OCI-LY1 (cell line): ENCODE measurements at regions not wholly inside any gene's neighbourhood (a gene's known extent, or its start where the extent isn't known, plus 50 kb on each side); places are given as distances from the start of the nearest gene placed in this dataset.

ENCODE experiments used
- H2AFZ ChIP-seq: fragments of 200-600 bp; sonication (generic), shearing (Covaris generic); 2 replicates; pipeline ENCODE4 v1.6.0; 2014; ENCODE audit warnings: antibody characterized with exemption, mild to moderate bottlenecking, low read length
- H3F3A ChIP-seq: fragments of 200-600 bp; sonication (generic), shearing (Covaris generic); 2 replicates; pipeline ENCODE4 v1.6.0; 2014; ENCODE audit warnings: mild to moderate bottlenecking, antibody characterized with exemption, low read length, moderate library complexity; ENCODE audit not compliant: insufficient read depth
- H3K27ac ChIP-seq: fragments of 200-600 bp; sonication (generic); 2 replicates; pipeline ENCODE4 v1.5.1; 2014; ENCODE audit warnings: low read length, mixed run types, mild to moderate bottlenecking, low read depth; ENCODE audit not compliant: poor library complexity, severe bottlenecking
- H3K27me3 ChIP-seq: fragments of 200-600 bp; sonication (generic); 2 replicates; pipeline ENCODE4 v1.6.0; 2014; ENCODE audit warnings: antibody characterized with exemption, mild to moderate bottlenecking, low read length, moderate library complexity; ENCODE audit not compliant: insufficient read depth
- H3K36me3 ChIP-seq: fragments of 200-600 bp; sonication (generic); 2 replicates; pipeline ENCODE4 v1.6.1; 2014; ENCODE audit warnings: mild to moderate bottlenecking, antibody characterized with exemption, low read length, moderate library complexity, mixed read lengths; ENCODE audit not compliant: insufficient read depth
- H3K4me1 ChIP-seq: fragments of 200-600 bp; sonication (generic); 2 replicates; pipeline ENCODE4 v1.5.1; 2014; ENCODE audit warnings: mild to moderate bottlenecking, low read length, moderate library complexity; ENCODE audit not compliant: insufficient read depth, severe bottlenecking
- H3K4me2 ChIP-seq: fragments of 200-600 bp; sonication (generic), shearing (Covaris generic); 2 replicates; pipeline ENCODE4 v1.6.1; 2014; ENCODE audit warnings: low read length
- H3K4me3 ChIP-seq: fragments of 200-600 bp; sonication (generic); 2 replicates; pipeline ENCODE4 v1.5.1; 2014; ENCODE audit warnings: low read length, low read depth, mild to moderate bottlenecking, mixed read lengths; ENCODE audit not compliant: poor library complexity, severe bottlenecking
- H3K79me2 ChIP-seq: fragments of 200-600 bp; shearing (Covaris generic); 2 replicates; pipeline ENCODE4 v1.6.1; 2016; ENCODE audit warnings: mixed run types, low read length, mixed read lengths; ENCODE audit not compliant: insufficient read depth
- H3K9ac ChIP-seq: fragments of 200-600 bp; sonication (generic), shearing (Covaris generic); 2 replicates; pipeline ENCODE4 v1.6.1; 2014; ENCODE audit warnings: mild to moderate bottlenecking, low read length, mixed read lengths
- H3K9me2 ChIP-seq: fragments of 200-600 bp; sonication (generic), shearing (Covaris generic); 2 replicates; pipeline ENCODE4 v1.6.1; 2014; ENCODE audit warnings: low read depth, mild to moderate bottlenecking, low read length, mixed read lengths
- H3K9me3 ChIP-seq: fragments of 200-600 bp; shearing (Covaris generic); 2 replicates; pipeline ENCODE4 v1.6.1; 2014; ENCODE audit warnings: low read length, mixed read lengths
- H4K20me1 ChIP-seq: fragments of 200-600 bp; sonication (generic), shearing (Covaris generic); 2 replicates; pipeline ENCODE4 v1.6.0; 2016; ENCODE audit warnings: mild to moderate bottlenecking, low read length; ENCODE audit not compliant: insufficient read depth
- CTCF ChIP-seq: fragments of 200-600 bp; sonication (generic), shearing (Covaris generic); IDR thresholded peaks from 2 replicates; pipeline ENCODE4 v1.5.1; 2017; ENCODE audit warnings: mild to moderate bottlenecking, antibody characterized with exemption, low read length, moderate library complexity, mixed read lengths
- EZH2 ChIP-seq: fragments of 200-600 bp; sonication (generic), shearing (Covaris generic); IDR thresholded peaks from 2 replicates; pipeline ENCODE4 v1.8.0; 2017; ENCODE audit warnings: borderline replicate concordance, mixed run types, mild to moderate bottlenecking, antibody characterized with exemption, low read length, moderate library complexity, mixed read lengths

- no peaks in the 10 kb centered on the region for H4K20me1 ChIP-seq
- H3K9me3 ChIP-seq = no peaks in the 10 kb centered on the region
- no peaks in the 10 kb centered on the region for H3K4me1 ChIP-seq
- H3F3A ChIP-seq = no peaks in the 10 kb centered on the region
- no peak overlapping the region for H3K27ac ChIP-seq
- H3K27me3 ChIP-seq = no peaks in the 10 kb centered on the region
- no peak overlapping the region for H3K9ac ChIP-seq
- no peak overlapping the region for H2AFZ ChIP-seq
- H3K4me2 ChIP-seq = no peak overlapping the region
- no peaks in the 10 kb centered on the region for H3K36me3 ChIP-seq
- H3K79me2 ChIP-seq = no peaks in the 10 kb centered on the region
- H3K9me2 ChIP-seq = no peaks in the 10 kb centered on the region
- no peak overlapping the region for H3K4me3 ChIP-seq
- TF ChIP-seq CTCF = no peak
- no peak for TF ChIP-seq EZH2
Observed at GRCh38 chr5:174273325-174273724, 227.8 kb downstream of the NSG2 start.

GRCh38 chr5:174275959-174276358, 230.5 kb downstream of the NSG2 start:
- no peak overlapping the region for H2AFZ ChIP-seq
- H3K9me2 ChIP-seq = no peaks in the 10 kb centered on the region
- no peaks in the 10 kb centered on the region for H3K36me3 ChIP-seq
- no peak overlapping the region for H3K4me2 ChIP-seq
- no peak overlapping the region for H3K9ac ChIP-seq
- no peaks in the 10 kb centered on the region for H3K79me2 ChIP-seq
- H3K4me1 ChIP-seq = no peaks in the 10 kb centered on the region
- no peaks in the 10 kb centered on the region for H3K27me3 ChIP-seq
- TF ChIP-seq EZH2 = no peak
- no peak for TF ChIP-seq CTCF
- no peaks in the 10 kb centered on the region for H3K9me3 ChIP-seq
- no peak overlapping the region for H3K4me3 ChIP-seq
- no peaks in the 10 kb centered on the region for H4K20me1 ChIP-seq
- H3F3A ChIP-seq = no peaks in the 10 kb centered on the region
- no peak overlapping the region for H3K27ac ChIP-seq

- Histone ChIP-seq H3K9me3 (no peaks in the 10 kb centered on the region), H3K79me2 (no peaks in the 10 kb centered on the region), H3K27me3 (no peaks in the 10 kb centered on the region; the same call in 1 of the 2 replicates), H3K4me1 (no peaks in the 10 kb centered on the region), H3K9ac (no peak overlapping the region), H2AFZ (no peak overlapping the region), H3F3A (no peaks in the 10 kb centered on the region), H3K4me3 (no peak overlapping the region), H3K9me2 (no peaks in the 10 kb centered on the region), H4K20me1 (no peaks in the 10 kb centered on the region), H3K4me2 (no peak overlapping the region), H3K27ac (no peak overlapping the region), H3K36me3 (no peaks in the 10 kb centered on the region)
- TF ChIP-seq CTCF (no peak), EZH2 (no peak)
Observed at GRCh38 chr5:174281089-174281760, 235.7 kb downstream of the NSG2 start.
